UCSD-AML1 (cell line): ENCODE measurements at regions not wholly inside any gene's neighbourhood (a gene's known extent, or its start where the extent isn't known, plus 50 kb on each side); places are given as distances from the start of the nearest gene placed in this dataset.
"Not testable (repeated sequence)": the region's sequence is repeated elsewhere in the genome, so short reads cannot be mapped to it uniquely, and the experiment has no call there.

Experiments
- DNase-seq: peaks from one replicate; lab custom pipeline; 2025; ENCODE audit not compliant: unreplicated experiment; lab: John Stamatoyannopoulos, UW

- no peak for DNase-seq
These were observed 849.4 kb downstream of the DACH1 start for GRCh38 chr13:71017607-71018006.

- DNase-seq = no peak
These were observed 851.5 kb downstream of the DACH1 start for GRCh38 chr13:71015516-71015915.

GRCh38 chr13:71015021-71015420, 852.0 kb downstream of the DACH1 start:
- no peak for DNase-seq

- no peak for DNase-seq
These were observed 861.1 kb downstream of the DACH1 start for GRCh38 chr13:71005919-71006318.

- no peak for DNase-seq
These were observed 871.7 kb downstream of the DACH1 start for GRCh38 chr13:70995338-70995737.

- no peak for DNase-seq
These were observed 872.8 kb downstream of the DACH1 start for GRCh38 chr13:70994191-70994590.

- DNase-seq = no peak
These were observed 878.8 kb upstream of the KLHL1 start for GRCh38 chr13:70987043-70987442.

- DNase-seq = no peak
These were observed 877.1 kb upstream of the KLHL1 start for GRCh38 chr13:70985371-70985770.

GRCh38 chr13:70981219-70981618, 873.0 kb upstream of the KLHL1 start:
- DNase-seq = not testable (repeated sequence)

GRCh38 chr13:70969321-70969720, 861.1 kb upstream of the KLHL1 start:
- DNase-seq = no peak

GRCh38 chr13:70967564-70967963, 859.3 kb upstream of the KLHL1 start:
- DNase-seq = peak; percentile 3

- no peak for DNase-seq
These were observed 856.6 kb upstream of the KLHL1 start for GRCh38 chr13:70964874-70965273.

- DNase-seq = peak; percentile 16
These were observed 855.9 kb upstream of the KLHL1 start for GRCh38 chr13:70964124-70964523.

- no peak for DNase-seq
These were observed 852.7 kb upstream of the KLHL1 start for GRCh38 chr13:70960841-70961443.

GRCh38 chr13:70959035-70959775, 851.0 kb upstream of the KLHL1 start:
- no peak for DNase-seq

GRCh38 chr13:70955887-70956286, 847.6 kb upstream of the KLHL1 start:
- no peak for DNase-seq

GRCh38 chr13:70950664-70951063, 842.4 kb upstream of the KLHL1 start:
- DNase-seq = no peak

GRCh38 chr13:70945506-70945905, 837.3 kb upstream of the KLHL1 start:
- no peak for DNase-seq

- DNase-seq = no peak
These were observed 833.2 kb upstream of the KLHL1 start for GRCh38 chr13:70941454-70941853.

GRCh38 chr13:70938462-70938861, 830.2 kb upstream of the KLHL1 start:
- no peak for DNase-seq

GRCh38 chr13:70932511-70932910, 824.3 kb upstream of the KLHL1 start:
- no peak for DNase-seq

- peak; percentile 0 for DNase-seq
These were observed 815.9 kb upstream of the KLHL1 start for GRCh38 chr13:70923863-70924752.
